ENCODE measurements at regions not wholly inside any gene's neighbourhood (a gene's known extent, or its start where the extent isn't known, plus 50 kb on each side); places are given as distances from the start of the nearest gene placed in this dataset.
"Not testable (repeated sequence)": the region's sequence is repeated elsewhere in the genome, so short reads cannot be mapped to it uniquely, and the experiment has no call there.

- no peak for DNase-seq (ENCODE audit: low read depth, low spot score)
- TF ChIP-seq, protein P1, sequence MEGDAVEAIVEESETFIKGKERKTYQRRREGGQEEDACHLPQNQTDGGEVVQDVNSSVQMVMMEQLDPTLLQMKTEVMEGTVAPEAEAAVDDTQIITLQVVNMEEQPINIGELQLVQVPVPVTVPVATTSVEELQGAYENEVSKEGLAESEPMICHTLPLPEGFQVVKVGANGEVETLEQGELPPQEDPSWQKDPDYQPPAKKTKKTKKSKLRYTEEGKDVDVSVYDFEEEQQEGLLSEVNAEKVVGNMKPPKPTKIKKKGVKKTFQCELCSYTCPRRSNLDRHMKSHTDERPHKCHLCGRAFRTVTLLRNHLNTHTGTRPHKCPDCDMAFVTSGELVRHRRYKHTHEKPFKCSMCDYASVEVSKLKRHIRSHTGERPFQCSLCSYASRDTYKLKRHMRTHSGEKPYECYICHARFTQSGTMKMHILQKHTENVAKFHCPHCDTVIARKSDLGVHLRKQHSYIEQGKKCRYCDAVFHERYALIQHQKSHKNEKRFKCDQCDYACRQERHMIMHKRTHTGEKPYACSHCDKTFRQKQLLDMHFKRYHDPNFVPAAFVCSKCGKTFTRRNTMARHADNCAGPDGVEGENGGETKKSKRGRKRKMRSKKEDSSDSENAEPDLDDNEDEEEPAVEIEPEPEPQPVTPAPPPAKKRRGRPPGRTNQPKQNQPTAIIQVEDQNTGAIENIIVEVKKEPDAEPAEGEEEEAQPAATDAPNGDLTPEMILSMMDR (IDR thresholded peaks at IDR 0.05; ENCODE audit: low read depth, low read length): peak; percentile 24
- Histone ChIP-seq H3K27me3 (ENCODE audit: control insufficient read depth, insufficient read depth, low read length) (no peaks in the 10 kb centered on the region), H3K27ac (ENCODE audit: low read depth, low read length) (no peak overlapping the region), H3K9me3 (ENCODE audit: control insufficient read depth, insufficient read depth, low read length) (peaks cover 5% of the 10 kb centered on the region; the same call in 1 of the 2 replicates), H3K4me3 (ENCODE audit: low read depth, low read length) (no peak overlapping the region)
- CTCF ChIA-PET: no interaction called here
- POLR2A ChIA-PET: no interaction called here
Measured at GRCh38 chr5:162248107-162248713, 180.6 kb downstream of the GABRG2 start.

- POLR2A ChIA-PET: no interaction called here
Measured at GRCh38 chr5:162256711-162257110, 189.1 kb downstream of the GABRG2 start.

GRCh38 chr5:162268694-162269481, 201.3 kb downstream of the GABRG2 start:
- 0 out of 2 replicates have a peak, but pooled peaks cover 2% of the 10 kb centered on the region for H3K9me3 ChIP-seq (ENCODE audit: control insufficient read depth, insufficient read depth, low read length)
- POLR2A ChIA-PET: no interaction called here
- no peak for DNase-seq (ENCODE audit: low read depth, low spot score)
- CTCF ChIA-PET: no interaction called here
- H3K4me3 ChIP-seq (ENCODE audit: low read depth, low read length): no peak overlapping the region
- no peak overlapping the region for H3K27ac ChIP-seq (ENCODE audit: low read depth, low read length)
- TF ChIP-seq, protein P1 (IDR thresholded peaks at IDR 0.05; ENCODE audit: low read depth, low read length): no peak
- no peaks in the 10 kb centered on the region for H3K27me3 ChIP-seq (ENCODE audit: control insufficient read depth, insufficient read depth, low read length)

More at GRCh38 chr5:162256711-162257110, 189.1 kb downstream of the GABRG2 start:
- Histone ChIP-seq H3K4me3 (ENCODE audit: low read depth, low read length) (no peak overlapping the region), H3K27me3 (ENCODE audit: control insufficient read depth, insufficient read depth, low read length) (no peaks in the 10 kb centered on the region), H3K27ac (ENCODE audit: low read depth, low read length) (no peak overlapping the region), H3K9me3 (ENCODE audit: control insufficient read depth, insufficient read depth, low read length) (peaks cover 5% of the 10 kb centered on the region)
- TF ChIP-seq, protein P1 (IDR thresholded peaks at IDR 0.05; ENCODE audit: low read depth, low read length): no peak
- CTCF ChIA-PET: no interaction called here
- no peak for DNase-seq (ENCODE audit: low read depth, low spot score)

DNA sequence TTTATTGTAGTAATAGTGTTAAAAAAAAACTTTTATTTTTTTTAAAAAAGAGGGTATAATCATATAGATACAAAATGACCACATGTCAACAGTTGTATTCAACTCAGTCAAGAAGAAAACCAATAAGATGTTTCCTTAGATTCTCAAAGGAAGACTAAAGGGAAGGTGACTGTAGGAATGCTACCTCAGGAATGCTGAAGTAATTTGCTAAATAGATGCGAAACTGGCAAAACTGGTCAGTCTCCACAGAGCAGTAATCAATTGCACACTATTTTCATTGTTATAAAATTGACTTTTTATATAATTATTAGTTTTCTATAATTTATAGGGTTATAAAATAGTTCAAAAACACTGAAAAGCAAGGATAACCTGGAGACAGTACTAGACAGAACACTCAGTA, 204.8 kb downstream of the GABRG2 start:
- ChIA-PET POLR2A (no interaction called here), CTCF (no interaction called here)
- TF ChIP-seq, protein P1 (IDR thresholded peaks at IDR 0.05; ENCODE audit: low read depth, low read length): no peak
- Histone ChIP-seq H3K9me3 (ENCODE audit: control insufficient read depth, insufficient read depth, low read length) (peaks cover 2% of the 10 kb centered on the region; the same call in 1 of the 2 replicates), H3K4me3 (ENCODE audit: low read depth, low read length) (no peak overlapping the region), H3K27ac (ENCODE audit: low read depth, low read length) (no peak overlapping the region), H3K27me3 (ENCODE audit: control insufficient read depth, insufficient read depth, low read length) (no peaks in the 10 kb centered on the region)
- DNase-seq (ENCODE audit: low read depth, low spot score): no peak

DNA sequence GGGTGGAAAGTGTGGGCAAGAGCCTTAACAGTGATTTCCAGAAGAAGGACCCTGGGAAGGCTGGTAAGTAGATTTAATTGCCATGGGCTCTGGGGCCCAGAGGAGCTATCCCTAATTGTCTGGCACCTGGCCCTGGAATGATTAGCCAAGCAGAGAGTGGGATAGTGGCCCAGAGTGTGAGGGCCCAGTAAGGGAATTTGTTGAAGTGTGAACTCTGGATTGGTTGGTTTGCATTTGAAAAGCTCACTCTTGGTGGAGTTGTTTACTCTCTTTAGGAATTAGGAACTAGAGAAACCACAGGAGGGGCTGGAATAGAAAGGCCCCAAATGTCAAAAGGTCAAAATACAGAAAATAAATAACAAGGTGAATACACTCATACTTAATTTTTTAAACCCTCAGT, 207.1 kb downstream of the GABRG2 start:
- Histone ChIP-seq H3K4me3 (ENCODE audit: low read depth, low read length) (no peak overlapping the region), H3K27ac (ENCODE audit: low read depth, low read length) (no peak overlapping the region), H3K9me3 (ENCODE audit: control insufficient read depth, insufficient read depth, low read length) (peaks cover 2% of the 10 kb centered on the region), H3K27me3 (ENCODE audit: control insufficient read depth, insufficient read depth, low read length) (no peaks in the 10 kb centered on the region)
- ChIA-PET CTCF (no interaction called here), POLR2A (no interaction called here)
- TF ChIP-seq, protein P1 (IDR thresholded peaks at IDR 0.05; ENCODE audit: low read depth, low read length): no peak
- DNase-seq (ENCODE audit: low read depth, low spot score): no peak

DNA sequence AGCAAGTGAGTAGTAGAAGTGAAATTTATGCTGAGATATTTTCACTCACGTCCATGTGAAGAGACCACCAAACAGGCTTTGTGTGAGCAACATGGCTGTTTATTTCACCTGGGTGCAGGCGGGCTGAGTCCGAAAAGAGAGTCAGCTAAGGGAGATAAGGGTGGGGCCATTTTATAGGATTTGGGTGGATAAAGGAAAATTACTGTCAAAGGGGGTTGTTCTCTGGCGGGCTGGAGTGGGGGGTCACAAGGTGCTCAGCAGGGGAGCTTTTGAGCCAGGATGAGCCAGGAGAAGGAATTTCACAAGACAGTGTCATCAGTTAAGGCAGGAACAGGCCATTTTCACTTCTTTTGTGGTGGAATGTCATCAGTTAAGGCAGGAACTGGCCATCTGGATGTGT, 207.8 kb downstream of the GABRG2 start:
- H3K27ac ChIP-seq (ENCODE audit: low read depth, low read length); DNase-seq (ENCODE audit: low read depth, low spot score); POLR2A ChIA-PET; H3K27me3 ChIP-seq (ENCODE audit: control insufficient read depth, insufficient read depth, low read length); H3K9me3 ChIP-seq (ENCODE audit: control insufficient read depth, insufficient read depth, low read length); H3K4me3 ChIP-seq (ENCODE audit: low read depth, low read length); CTCF ChIA-PET: not testable (repeated sequence)
